GM23248 (cell line): ENCODE measurements at regions not wholly inside any gene's neighbourhood (a gene's known extent, or its start where the extent isn't known, plus 50 kb on each side); places are given as distances from the start of the nearest gene placed in this dataset.

ENCODE experiments used
- EZH2 ChIP-seq: fragments of 200-600 bp; sonication (generic); IDR thresholded peaks from 2 replicates; pipeline ENCODE4 v1.6.1; 2018; ENCODE audit warnings: antibody characterized with exemption, mild to moderate bottlenecking; ENCODE audit not compliant: insufficient read depth, poor library complexity, severe bottlenecking
- EZH2phosphoT487 ChIP-seq: fragments of 200-600 bp; sonication (generic); IDR thresholded peaks from 2 replicates; pipeline ENCODE4 v1.6.1; 2018; ENCODE audit warnings: antibody characterized with exemption, moderate library complexity, mild to moderate bottlenecking, low read depth; ENCODE audit not compliant: insufficient read depth

GRCh38 chr7:97512441-97513207, 219.3 kb upstream of the TAC1 start:
- TF ChIP-seq EZH2 = no peak
- TF ChIP-seq EZH2phosphoT487 = no peak
